Subcutaneous abdominal adipose tissue (tissue), 5 donors: ENCODE measurements at regions not wholly inside any gene's neighbourhood (a gene's known extent, or its start where the extent isn't known, plus 50 kb on each side); places are given as distances from the start of the nearest gene placed in this dataset.

Experiments
- H3K27ac ChIP-seq: one replicate; pipeline ENCODE4 v1.7.0; 2013; ENCODE audit warnings: low read depth, mild to moderate bottlenecking, inconsistent platforms, low read length, moderate library complexity
- H3K27me3 ChIP-seq, 5 donors: one replicate each; pipeline ENCODE4 v1.7.0; 2013; ENCODE audit warnings: low read length in 5 of 5, inconsistent platforms in 1 of 5; ENCODE audit not compliant: control insufficient read depth in 5 of 5, insufficient read depth in 4 of 5
- H3K36me3 ChIP-seq, 5 donors: one replicate each; pipeline ENCODE4 v1.7.0; 2013; ENCODE audit warnings: low read length in 5 of 5; ENCODE audit not compliant: control insufficient read depth in 5 of 5, insufficient read depth in 5 of 5
- H3K4me1 ChIP-seq, 5 donors: one replicate each; pipeline ENCODE4 v1.7.0; 2013; ENCODE audit warnings: low read length in 5 of 5, mild to moderate bottlenecking in 3 of 5, moderate library complexity in 1 of 5; ENCODE audit not compliant: control insufficient read depth in 5 of 5, insufficient read depth in 5 of 5
- H3K4me3 ChIP-seq, 5 donors: one replicate each; pipeline ENCODE4 v1.7.0; 2013; ENCODE audit warnings: low read length in 5 of 5, low read depth in 1 of 5
- H3K9ac ChIP-seq, 5 donors: one replicate each; pipeline ENCODE4 v1.7.0; 2013; ENCODE audit warnings: low read length in 5 of 5, mild to moderate bottlenecking in 4 of 5, moderate library complexity in 3 of 5
- H3K9me3 ChIP-seq, 5 donors: one replicate each; pipeline ENCODE4 v1.7.0; 2013; ENCODE audit warnings: low read length in 5 of 5; ENCODE audit not compliant: control insufficient read depth in 5 of 5
- donor health status: healthy.
- donor health status: healthy.
- donor health status: healthy.
- donor health status: healthy.
- donor health status: healthy.

DNA sequence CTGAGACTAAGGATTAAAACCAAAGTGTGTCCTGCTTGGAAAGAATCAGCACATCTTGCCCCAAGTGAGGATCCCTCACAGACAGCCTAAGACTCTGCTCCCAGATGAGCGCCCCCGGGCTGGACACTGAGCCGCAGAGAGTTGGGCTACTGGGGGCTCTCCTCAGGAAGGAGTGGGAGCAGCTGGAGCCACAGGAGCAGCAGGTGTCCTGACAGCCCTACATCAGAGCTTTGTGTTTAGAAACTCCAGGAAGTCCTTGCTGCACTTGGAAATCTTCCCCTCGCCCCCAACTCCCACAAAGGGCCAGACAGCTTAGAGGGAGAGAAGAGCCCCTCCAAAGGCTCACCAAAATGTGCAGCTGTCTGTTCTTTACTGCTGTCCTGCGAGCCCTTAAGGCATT is 172.2 kb downstream of the HERPUD2 start:
- Histone ChIP-seq H3K4me3 (no peak overlapping the region), H3K36me3 (no peaks in the 10 kb centered on the region), H3K9me3 (no peaks in the 10 kb centered on the region), H3K9ac (no peak overlapping the region), H3K4me1 (peaks cover 0 to 29% (median 22%) of the 10 kb centered on the region in 5 donors), H3K27ac (no peak overlapping the region), H3K27me3 (peaks cover 0 to 3% (median 0%) of the 10 kb centered on the region in 5 donors)

- H3K9ac ChIP-seq: peak overlapping the region in 1 of 5 donors; percentile 21
- no peaks in the 10 kb centered on the region for H3K9me3 ChIP-seq
- H3K4me1 ChIP-seq: peaks cover 0 to 29% (median 22%) of the 10 kb centered on the region in 5 donors
- H3K4me3 ChIP-seq: no peak overlapping the region
- no peaks in the 10 kb centered on the region for H3K36me3 ChIP-seq
- peaks cover 0 to 3% (median 0%) of the 10 kb centered on the region in 5 donors for H3K27me3 ChIP-seq
- H3K27ac ChIP-seq: no peak overlapping the region
Observed at GRCh38 chr7:35521941-35522340, 173.0 kb downstream of the HERPUD2 start.

DNA sequence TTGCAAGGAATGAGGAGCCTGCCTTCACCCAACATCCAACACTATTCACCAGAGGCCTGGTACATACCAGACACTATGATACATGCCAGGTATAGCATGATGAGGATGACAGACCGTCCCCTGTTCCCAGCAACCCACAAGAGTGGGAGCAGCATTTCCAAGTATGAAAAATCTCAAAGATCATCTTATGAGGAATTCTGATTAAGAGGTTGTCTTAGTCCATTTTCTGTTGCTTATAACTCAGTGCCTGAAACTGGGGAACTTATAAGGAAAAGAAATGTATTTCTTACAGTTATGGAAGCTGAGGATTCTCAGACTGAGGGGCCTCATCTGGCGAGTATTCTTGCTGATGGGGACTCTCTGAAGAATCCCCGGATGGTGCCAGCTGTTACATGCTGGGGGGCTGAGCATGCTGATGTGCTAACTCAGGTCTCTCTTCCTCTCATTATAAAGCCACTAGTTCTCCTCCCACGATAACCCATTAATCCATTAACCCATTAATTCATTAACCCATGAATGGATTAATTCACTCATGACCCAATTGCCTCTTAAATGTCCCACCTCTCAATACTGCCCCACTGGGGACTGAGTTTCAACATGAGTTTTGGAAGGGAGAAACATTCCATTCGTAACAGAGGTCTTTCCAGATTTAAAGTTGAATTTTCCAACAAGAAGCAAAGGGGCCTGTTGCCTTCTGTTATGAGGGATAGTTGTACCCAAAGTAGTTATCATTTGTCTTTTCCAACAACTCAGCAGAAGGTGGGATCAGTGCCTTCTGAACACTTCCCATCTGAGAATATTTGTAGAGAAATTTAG is 173.9 kb downstream of the HERPUD2 start:
- Histone ChIP-seq H3K4me3 (no peak overlapping the region), H3K36me3 (no peaks in the 10 kb centered on the region), H3K4me1 (peaks cover 0 to 29% (median 22%) of the 10 kb centered on the region in 5 donors), H3K27ac (no peak overlapping the region), H3K27me3 (peaks cover 0 to 3% (median 0%) of the 10 kb centered on the region in 5 donors), H3K9me3 (no peaks in the 10 kb centered on the region), H3K9ac (no peak overlapping the region)

DNA sequence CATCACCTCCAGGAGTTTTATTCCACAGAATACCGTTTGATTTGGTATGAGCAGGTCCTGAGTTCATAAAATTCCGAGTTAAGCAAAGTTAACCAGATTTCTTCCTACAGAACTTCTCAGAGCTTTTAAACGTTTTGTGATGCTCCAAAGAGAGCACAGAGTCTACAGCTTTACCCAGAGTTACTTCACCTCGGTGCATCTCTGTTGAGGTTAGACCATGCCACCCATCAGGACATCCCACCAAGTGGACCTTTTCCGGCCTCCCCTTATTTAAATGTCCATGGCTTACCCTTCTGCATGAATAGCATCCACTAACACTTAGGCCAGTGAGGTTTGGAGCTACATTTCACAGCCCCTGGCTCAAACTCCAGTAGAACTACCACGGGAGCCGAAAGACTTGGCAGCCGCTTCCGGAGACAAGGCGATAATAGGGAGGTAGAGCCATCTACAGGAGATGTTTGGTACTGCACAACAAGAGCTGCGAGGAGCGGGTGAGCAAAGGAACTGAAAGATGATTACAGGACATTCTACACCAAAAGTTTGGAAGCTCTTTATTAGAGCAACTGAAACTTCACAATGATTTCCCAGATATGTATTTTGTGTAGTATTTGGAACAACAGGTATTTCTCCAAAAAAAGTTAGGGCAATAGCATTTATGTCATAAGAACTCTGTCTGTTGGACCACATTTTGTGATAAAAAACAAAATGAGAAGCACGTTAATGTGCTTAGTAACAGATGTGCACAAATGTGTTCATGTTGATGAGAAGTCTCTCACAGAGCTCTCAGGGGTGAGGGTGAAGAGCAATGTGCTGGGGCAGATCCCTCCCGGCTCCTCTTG is 174.7 kb downstream of the HERPUD2 start:
- Histone ChIP-seq H3K9me3 (no peaks in the 10 kb centered on the region), H3K27ac (no peak overlapping the region), H3K36me3 (no peaks in the 10 kb centered on the region), H3K9ac (no peak overlapping the region), H3K4me1 (peaks cover 0 to 29% (median 22%) of the 10 kb centered on the region in 5 donors), H3K4me3 (no peak overlapping the region), H3K27me3 (peaks cover 0 to 3% (median 0%) of the 10 kb centered on the region in 5 donors)

DNA sequence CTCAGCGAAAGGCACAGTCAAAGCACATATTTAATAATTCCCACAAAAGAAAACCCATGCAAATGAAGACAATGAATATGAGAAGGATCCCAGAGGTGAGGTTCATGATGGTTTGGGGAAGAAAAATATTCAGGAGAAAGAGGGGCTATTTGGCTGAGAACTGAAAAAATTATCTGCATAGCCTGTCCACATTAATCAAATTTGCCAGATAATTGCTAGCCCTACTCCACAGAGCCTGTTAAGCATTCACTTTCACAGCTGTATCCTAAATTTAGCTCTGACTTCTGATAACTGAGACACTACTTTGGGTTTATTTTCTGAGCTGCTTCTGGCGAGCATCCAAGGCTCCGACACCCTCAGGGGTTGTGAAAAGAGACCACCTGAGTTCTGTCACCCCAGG is 176.2 kb downstream of the HERPUD2 start:
- Histone ChIP-seq H3K36me3 (no peaks in the 10 kb centered on the region), H3K9ac (no peak overlapping the region), H3K27me3 (peaks cover 0 to 3% (median 0%) of the 10 kb centered on the region in 5 donors), H3K9me3 (no peaks in the 10 kb centered on the region), H3K4me3 (no peak overlapping the region), H3K4me1 (peaks cover 0 to 29% (median 22%) of the 10 kb centered on the region in 5 donors), H3K27ac (no peak overlapping the region)

DNA sequence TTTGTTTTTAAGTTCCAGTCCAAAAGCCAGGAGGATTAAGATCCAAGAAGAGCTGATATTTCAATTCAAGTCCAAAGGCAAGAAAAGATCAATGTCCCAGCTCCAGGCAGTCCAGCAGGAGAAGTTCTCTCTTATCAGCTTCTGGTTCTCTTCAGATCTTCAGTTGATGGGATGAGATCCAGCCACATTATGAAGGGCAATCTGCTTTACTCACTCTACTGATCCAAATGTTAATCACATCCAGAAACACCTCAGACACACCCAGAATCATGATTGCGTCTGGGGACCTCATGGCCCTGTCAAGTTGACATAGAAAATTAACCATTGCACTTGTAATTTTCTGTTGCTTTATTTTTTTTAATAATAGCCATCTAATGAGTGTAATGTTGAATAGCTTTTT is 178.4 kb downstream of the HERPUD2 start:
- Histone ChIP-seq H3K36me3 (no peaks in the 10 kb centered on the region), H3K27ac (no peak overlapping the region), H3K9ac (no peak overlapping the region), H3K4me3 (no peak overlapping the region), H3K4me1 (peaks cover 0 to 20% (median 18%) of the 10 kb centered on the region in 5 donors), H3K9me3 (no peaks in the 10 kb centered on the region), H3K27me3 (no peaks in the 10 kb centered on the region)

DNA sequence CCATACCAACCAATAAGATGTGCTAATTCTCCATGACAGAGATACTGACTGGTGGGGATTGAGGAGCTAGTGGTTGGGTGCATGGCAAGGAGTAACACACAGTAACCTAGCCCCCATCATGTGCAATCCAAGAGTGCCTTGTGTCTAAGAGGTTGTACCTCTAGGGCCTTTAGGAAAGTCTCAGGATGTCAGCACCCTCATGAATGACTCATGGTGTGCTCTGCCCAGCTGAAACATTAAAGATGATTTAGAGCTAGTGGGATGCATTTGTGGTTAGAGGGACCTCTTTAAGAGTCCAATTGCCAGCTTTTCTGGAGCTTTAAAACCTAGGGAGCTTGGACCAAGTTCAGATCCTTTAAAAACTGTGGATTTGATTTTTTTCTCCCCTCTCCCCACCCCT is 181.1 kb downstream of the HERPUD2 start:
- no peak overlapping the region for H3K4me3 ChIP-seq
- no peaks in the 10 kb centered on the region for H3K9me3 ChIP-seq
- H3K36me3 ChIP-seq: no peaks in the 10 kb centered on the region
- no peak overlapping the region for H3K9ac ChIP-seq
- no peak overlapping the region for H3K27ac ChIP-seq
- H3K27me3 ChIP-seq: no peaks in the 10 kb centered on the region
- peaks cover 0 to 5% (median 4%) of the 10 kb centered on the region in 5 donors for H3K4me1 ChIP-seq

- Histone ChIP-seq H3K36me3 (no peaks in the 10 kb centered on the region), H3K9me3 (no peaks in the 10 kb centered on the region), H3K4me3 (no peak overlapping the region), H3K27me3 (no peaks in the 10 kb centered on the region), H3K27ac (no peak overlapping the region), H3K9ac (no peak overlapping the region), H3K4me1 (peaks cover 0 to 5% (median 4%) of the 10 kb centered on the region in 5 donors)
Observed at GRCh38 chr7:35513195-35513594, 181.7 kb downstream of the HERPUD2 start.

- Histone ChIP-seq H3K4me1 (peaks cover 0 to 5% (median 4%) of the 10 kb centered on the region in 5 donors), H3K36me3 (no peaks in the 10 kb centered on the region), H3K4me3 (no peak overlapping the region), H3K9ac (no peak overlapping the region), H3K27ac (no peak overlapping the region), H3K9me3 (no peaks in the 10 kb centered on the region), H3K27me3 (no peaks in the 10 kb centered on the region)
Observed at GRCh38 chr7:35512716-35513115, 182.2 kb downstream of the HERPUD2 start.
